GM23338 (cell line): ENCODE measurements at regions not wholly inside any gene's neighbourhood (a gene's known extent, or its start where the extent isn't known, plus 50 kb on each side); places are given as distances from the start of the nearest gene placed in this dataset.

Experiments used
- ATAC-seq: fragments of 200-7000 bp; cut with Tn5 transposase; 3 replicates; pipeline ENCODE4 v1.9.1; 2020
- DNase-seq: peaks from one replicate; pipeline ENCODE4 v3.0.0-alpha.2; 2015; ENCODE audit warnings: low spot score
- H2AFZ ChIP-seq: fragments of 200-600 bp; sonication (generic); 2 replicates; pipeline ENCODE4 v1.8.0; 2016; ENCODE audit warnings: antibody characterized with exemption, mild to moderate bottlenecking, moderate library complexity
- H3F3A ChIP-seq: fragments of 200-600 bp; sonication (generic); replicated peaks from 2 replicates; pipeline ENCODE4 v1.8.0; 2017; ENCODE audit warnings: antibody characterized with exemption, mixed run types, low read depth
- H3K27ac ChIP-seq: fragments of 200-600 bp; sonication (generic); 2 replicates; pipeline ENCODE4 v1.6.1; 2016; ENCODE audit warnings: low read depth
- H3K27me3 ChIP-seq: fragments of 200-600 bp; sonication (generic); 2 replicates; pipeline ENCODE4 v1.8.0; 2016; ENCODE audit warnings: mild to moderate bottlenecking, mixed run types, moderate library complexity; ENCODE audit not compliant: insufficient read depth
- H3K36me3 ChIP-seq: fragments of 200-600 bp; sonication (generic); 2 replicates; pipeline ENCODE4 v1.8.0; 2016; ENCODE audit warnings: mild to moderate bottlenecking; ENCODE audit not compliant: insufficient read depth
- H3K4me1 ChIP-seq: fragments of 200-600 bp; sonication (generic); 2 replicates; pipeline ENCODE4 v1.8.0; 2016; ENCODE audit warnings: mild to moderate bottlenecking, moderate library complexity; ENCODE audit not compliant: insufficient read depth
- H3K4me2 ChIP-seq: fragments of 200-600 bp; sonication (generic); 2 replicates; pipeline ENCODE4 v1.7.1; 2017; ENCODE audit warnings: mixed run types
- H3K4me3 ChIP-seq: fragments of 200-600 bp; sonication (generic); 2 replicates; pipeline ENCODE4 v1.6.1; 2016; ENCODE audit warnings: mixed run types
- H3K79me2 ChIP-seq: fragments of 200-600 bp; sonication (generic); replicated peaks from 2 replicates; pipeline ENCODE4 v1.8.0; 2017; ENCODE audit warnings: mild to moderate bottlenecking; ENCODE audit not compliant: insufficient read depth
- H3K9me2 ChIP-seq: fragments of 200-600 bp; sonication (generic); 2 replicates; pipeline ENCODE4 v1.8.0; 2017; ENCODE audit not compliant: insufficient read depth
- H4K20me1 ChIP-seq: fragments of 200-600 bp; sonication (generic); replicated peaks from 2 replicates; pipeline ENCODE4 v1.8.0; 2017; ENCODE audit warnings: mild to moderate bottlenecking; ENCODE audit not compliant: insufficient read depth
- H3K27ac Mint-ChIP-seq: 2 replicates; pipeline ENCODE4 v1.8.0; 2020; ENCODE audit warnings: inconsistent platforms, mild to moderate bottlenecking, moderate library complexity, mixed read lengths
- H3K27me3 Mint-ChIP-seq: 3 replicates; pipeline ENCODE4 v1.8.0; 2022; ENCODE audit warnings: low read depth, mild to moderate bottlenecking, moderate library complexity, mixed read lengths, inconsistent platforms; ENCODE audit not compliant: insufficient read depth, poor library complexity
- H3K36me3 Mint-ChIP-seq: 3 replicates; pipeline ENCODE4 v1.8.0; 2021; ENCODE audit warnings: low read depth, mild to moderate bottlenecking, inconsistent platforms, moderate library complexity, mixed read lengths
- H3K4me1 Mint-ChIP-seq: 3 replicates; pipeline ENCODE4 v1.8.0; 2020; ENCODE audit warnings: mild to moderate bottlenecking, inconsistent platforms, mixed read lengths
- H3K4me3 Mint-ChIP-seq: 3 replicates; pipeline ENCODE4 v1.8.0; 2021; ENCODE audit warnings: moderate library complexity, mild to moderate bottlenecking, inconsistent platforms, mixed read lengths
- H3K9me3 Mint-ChIP-seq: 3 replicates; pipeline ENCODE4 v1.8.0; 2020; ENCODE audit warnings: moderate library complexity, mild to moderate bottlenecking, inconsistent platforms, mixed read lengths
- CTCF ChIP-seq, 2 experiments: fragments of 200-600 bp in 1 of 2; sonication (generic) in 1 of 2; conservative IDR thresholded peaks; 2 replicates each; pipeline versions ENCODE4 v1.5.1 to v1.6.1; 2016 to 2017; ENCODE audit warnings: antibody characterized with exemption in 2 of 2, low read depth in 2 of 2, mild to moderate bottlenecking in 2 of 2, moderate library complexity in 1 of 2
- JUNB ChIP-seq: IDR thresholded peaks from one replicate; pipeline ENCODE4 v1.6.1; 2016; ENCODE audit warnings: antibody characterized with exemption; ENCODE audit not compliant: unreplicated experiment
- NANOG ChIP-seq: IDR thresholded peaks from 2 replicates; pipeline ENCODE4 v1.6.1; 2016; ENCODE audit warnings: antibody characterized with exemption, borderline replicate concordance

- Histone ChIP-seq H3K9me2 (no peaks in the 10 kb centered on the region), H3K27me3 (no peaks in the 10 kb centered on the region), H3K4me3 (no peak overlapping the region), H3K27ac (no peak overlapping the region), H3K36me3 (no peaks in the 10 kb centered on the region), H3K4me1 (no peaks in the 10 kb centered on the region), H3F3A (no peaks in the 10 kb centered on the region), H3K4me2 (no peak overlapping the region), H2AFZ (peak overlapping the region; percentile 1; the same call in 1 of the 2 replicates), H3K79me2 (no peaks in the 10 kb centered on the region), H4K20me1 (no peaks in the 10 kb centered on the region)
- H3K9me3 Mint-ChIP-seq: no peaks in the 10 kb centered on the region
- no peaks in the 10 kb centered on the region for H3K36me3 Mint-ChIP-seq
- H3K27ac Mint-ChIP-seq: no peak overlapping the region
- peaks cover 7% of the 10 kb centered on the region for H3K4me1 Mint-ChIP-seq
- H3K4me3 Mint-ChIP-seq: no peak overlapping the region
- ATAC-seq: peak; percentile 77
- peak; percentile 28 for DNase-seq
- no peaks in the 10 kb centered on the region for H3K27me3 Mint-ChIP-seq
- 0 out of 4 replicates have a peak, but pooled peaks of 1 of the 2 experiments have one; percentile 11 for TF ChIP-seq CTCF (conservative IDR thresholded peaks at IDR 0.05; ENCODE audit: low read depth in 2 of 2)
- no peak for TF ChIP-seq JUNB
Observed at GRCh38 chr7:96415293-96415940, 93.5 kb upstream of the SLC25A13 start.

GRCh38 chr7:96414931-96415292, 93.0 kb upstream of the SLC25A13 start:
- H3K9me3 Mint-ChIP-seq: no peaks in the 10 kb centered on the region
- H2AFZ ChIP-seq: peak overlapping the region; percentile 1; the same call in 1 of the 2 replicates
- no peak overlapping the region for H3K27ac Mint-ChIP-seq

More at GRCh38 chr7:96414931-96415292, 93.0 kb upstream of the SLC25A13 start:
- Histone ChIP-seq H3K4me2 (no peak overlapping the region), H3K27me3 (no peaks in the 10 kb centered on the region), H4K20me1 (no peaks in the 10 kb centered on the region), H3K4me1 (no peaks in the 10 kb centered on the region), H3F3A (no peaks in the 10 kb centered on the region), H3K27ac (no peak overlapping the region), H3K79me2 (no peaks in the 10 kb centered on the region), H3K9me2 (no peaks in the 10 kb centered on the region), H3K4me3 (no peak overlapping the region), H3K36me3 (no peaks in the 10 kb centered on the region)
- TF ChIP-seq CTCF (conservative IDR thresholded peaks at IDR 0.05; ENCODE audit: low read depth in 2 of 2) (peak; percentile 96 to 99), NANOG (no peak)
- DNase-seq (peak; percentile 70), ATAC-seq (peak; percentile 97)
- no peak overlapping the region for H3K4me3 Mint-ChIP-seq
- peaks cover 7% of the 10 kb centered on the region for H3K4me1 Mint-ChIP-seq
- no peaks in the 10 kb centered on the region for H3K27me3 Mint-ChIP-seq
- H3K36me3 Mint-ChIP-seq: no peaks in the 10 kb centered on the region
